ENCODE measurements at regions not wholly inside any gene's neighbourhood (a gene's known extent, or its start where the extent isn't known, plus 50 kb on each side); places are given as distances from the start of the nearest gene placed in this dataset.

DNA sequence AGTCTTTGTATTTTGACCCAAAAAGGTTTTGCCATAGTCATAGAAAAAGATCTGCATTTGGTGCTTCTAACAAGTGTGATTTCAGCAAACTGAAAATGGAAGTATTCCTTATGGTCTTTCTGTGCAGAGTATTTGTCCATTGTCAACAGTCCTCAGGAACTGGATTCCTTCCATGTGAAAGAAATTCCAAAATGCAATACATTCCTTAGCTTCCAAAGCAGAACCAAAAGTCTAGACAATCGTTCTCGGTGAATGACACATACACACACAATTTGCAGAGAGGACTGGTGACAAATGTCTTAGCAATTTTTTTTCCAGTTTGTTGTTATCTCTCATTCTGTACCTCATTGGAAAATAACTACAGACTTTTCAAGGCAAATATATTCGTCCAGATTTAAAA is 562.2 kb upstream of the SLIT2 start:
- H3K27me3 ChIP-seq: no peaks in the 10 kb centered on the region
- no peaks in the 10 kb centered on the region for H3K9me3 ChIP-seq
- TF ChIP-seq CTCF (IDR thresholded peaks at IDR 0.05): no peak
- H3K36me3 ChIP-seq: no peaks in the 10 kb centered on the region
- DNase-seq (no peak), ATAC-seq (no peak), FAIRE-seq (no peak)
- H3K27ac ChIP-seq: no peak overlapping the region
- no peaks in the 10 kb centered on the region for H3K4me1 ChIP-seq
- H3K4me3 ChIP-seq: no peak overlapping the region
- WGBS, 2 donors: 14 to 15% methylated on average over 3 of the region's 3 CpGs
- intact Hi-C loops (cut with DNase I): no loop called here

DNA sequence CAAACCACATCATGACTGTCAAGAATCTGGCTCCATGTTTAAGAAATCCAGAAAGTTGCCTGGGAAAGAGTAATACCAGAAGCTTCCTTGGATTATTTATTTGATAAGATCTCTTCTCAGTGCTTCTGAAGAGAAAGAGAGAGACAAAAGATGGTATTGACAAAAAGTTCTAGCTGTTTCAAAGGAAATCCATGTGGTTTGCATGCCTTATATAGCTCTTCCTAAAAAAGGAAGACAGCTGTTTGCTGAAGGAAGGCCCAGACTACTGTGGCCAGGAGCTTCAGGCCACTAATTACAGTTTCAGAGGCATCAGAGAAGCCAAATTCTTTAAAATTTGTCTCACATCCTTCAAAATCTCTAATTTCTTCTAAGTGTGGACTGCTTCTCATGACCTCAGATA is 565.2 kb upstream of the SLIT2 start:
- intact Hi-C loops (cut with DNase I): no loop called here
- ATAC-seq (no peak), DNase-seq (no peak), FAIRE-seq (no peak)
- no peak for TF ChIP-seq CTCF (IDR thresholded peaks at IDR 0.05)
- no peaks in the 10 kb centered on the region for H3K27me3 ChIP-seq
- H3K4me1 ChIP-seq: no peaks in the 10 kb centered on the region
- no peak overlapping the region for H3K4me3 ChIP-seq
- no peaks in the 10 kb centered on the region for H3K36me3 ChIP-seq
- no peak overlapping the region for H3K27ac ChIP-seq
- no peaks in the 10 kb centered on the region for H3K9me3 ChIP-seq

GRCh38 chr4:19684084-19684483 is 567.6 kb upstream of the SLIT2 start:
- DNase-seq: no peak
- peak; percentile 34 for FAIRE-seq
- Histone ChIP-seq H3K9me3 (no peaks in the 10 kb centered on the region), H3K4me3 (no peak overlapping the region), H3K36me3 (no peaks in the 10 kb centered on the region), H3K4me1 (no peaks in the 10 kb centered on the region), H3K27me3 (no peaks in the 10 kb centered on the region), H3K27ac (no peak overlapping the region)
- ATAC-seq: no peak
- WGBS, 2 donors: 48 to 60% methylated on average over 7 of the region's 7 CpGs
- no peak for TF ChIP-seq CTCF (IDR thresholded peaks at IDR 0.05)
- intact Hi-C loops (cut with DNase I): no loop called here

GRCh38 chr4:19683426-19683825 is 568.3 kb upstream of the SLIT2 start:
- no peak overlapping the region for H3K4me3 ChIP-seq
- FAIRE-seq (no peak), ATAC-seq (no peak), DNase-seq (no peak)
- no peak for TF ChIP-seq CTCF (IDR thresholded peaks at IDR 0.05)
- no peaks in the 10 kb centered on the region for H3K4me1 ChIP-seq
- no peaks in the 10 kb centered on the region for H3K27me3 ChIP-seq
- H3K27ac ChIP-seq: no peak overlapping the region
- intact Hi-C loops (cut with DNase I): no loop called here
- no peaks in the 10 kb centered on the region for H3K36me3 ChIP-seq
- 32 to 42% methylated on average over 4 of the region's 4 CpGs for WGBS, 2 donors
- no peaks in the 10 kb centered on the region for H3K9me3 ChIP-seq

DNA sequence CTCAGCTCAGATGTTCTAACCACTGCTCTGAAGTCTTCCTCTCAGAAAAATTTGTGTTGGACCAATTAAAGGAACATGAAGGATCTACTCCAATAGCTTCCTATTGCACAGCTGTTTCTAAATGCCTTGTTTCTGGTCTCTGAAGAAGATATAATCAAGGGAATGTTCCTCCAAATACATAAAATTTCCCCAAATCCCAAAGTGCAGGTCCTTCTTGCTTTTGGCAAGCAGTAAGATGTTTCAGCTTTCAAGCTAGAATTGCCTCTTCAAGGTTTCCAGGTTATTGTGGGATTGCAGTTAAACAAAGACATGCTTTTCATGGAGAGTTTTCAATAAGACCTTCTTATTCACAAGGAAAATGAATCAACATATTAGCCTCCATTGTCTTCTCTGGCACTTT is 574.5 kb upstream of the SLIT2 start:
- H3K4me3 ChIP-seq: no peak overlapping the region
- DNase-seq (no peak), ATAC-seq (no peak), FAIRE-seq (no peak)
- no peak overlapping the region for H3K27ac ChIP-seq
- no peak for TF ChIP-seq CTCF (IDR thresholded peaks at IDR 0.05)
- H3K36me3 ChIP-seq: no peaks in the 10 kb centered on the region
- H3K4me1 ChIP-seq: no peaks in the 10 kb centered on the region
- H3K27me3 ChIP-seq: no peaks in the 10 kb centered on the region
- intact Hi-C loops (cut with DNase I): no loop called here
- no peaks in the 10 kb centered on the region for H3K9me3 ChIP-seq
